Pulmonary artery endothelial cell (primary cell): ENCODE measurements at regions not wholly inside any gene's neighbourhood (a gene's known extent, or its start where the extent isn't known, plus 50 kb on each side); places are given as distances from the start of the nearest gene placed in this dataset.
"Not testable (repeated sequence)": the region's sequence is repeated elsewhere in the genome, so short reads cannot be mapped to it uniquely, and the experiment has no call there.

Source experiments
- DNase-seq: peaks from one replicate; pipeline ENCODE4 v3.0.0-alpha.2; 2011; ENCODE audit warnings: low read depth, low spot score

DNA sequence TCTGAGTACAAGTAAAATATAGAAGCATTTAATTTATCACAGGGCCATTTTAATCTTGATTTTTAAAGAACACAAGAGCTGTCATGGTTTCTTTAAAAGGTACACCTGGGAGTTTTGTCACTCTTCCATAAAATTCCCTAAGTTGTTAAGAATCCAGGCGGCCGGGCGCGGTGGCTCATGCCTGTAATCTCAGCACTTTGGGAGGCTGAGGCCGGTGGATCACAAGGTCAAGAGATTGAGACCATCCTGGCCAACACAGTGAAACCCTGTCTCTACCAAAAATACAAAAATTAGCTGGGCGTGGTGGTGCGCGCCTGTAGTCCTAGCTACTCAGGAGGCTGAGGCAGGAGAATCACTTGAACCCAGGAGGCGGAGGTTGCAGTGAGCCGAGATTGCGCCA, 278.3 kb downstream of the PCDH17 start:
- not testable (repeated sequence) for DNase-seq

DNA sequence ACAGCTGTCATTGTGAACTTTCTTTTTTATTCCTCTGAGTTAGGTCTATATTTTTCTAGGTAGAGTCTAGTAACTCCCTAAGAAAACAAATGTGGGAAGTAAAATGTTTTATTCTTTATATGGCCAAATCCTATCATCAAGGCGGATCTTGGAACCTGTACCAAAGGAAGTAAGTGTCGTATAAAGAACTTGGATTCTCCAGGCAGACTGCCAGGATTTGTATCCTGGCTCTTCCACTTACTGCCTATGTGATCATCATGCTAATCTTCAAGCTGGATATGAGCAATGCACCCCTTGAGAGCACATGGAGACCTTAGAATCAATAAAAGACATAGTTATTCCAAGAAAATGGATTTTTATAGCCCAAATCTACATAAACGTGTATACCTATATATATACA, 286.5 kb downstream of the PCDH17 start:
- no peak for DNase-seq

DNA sequence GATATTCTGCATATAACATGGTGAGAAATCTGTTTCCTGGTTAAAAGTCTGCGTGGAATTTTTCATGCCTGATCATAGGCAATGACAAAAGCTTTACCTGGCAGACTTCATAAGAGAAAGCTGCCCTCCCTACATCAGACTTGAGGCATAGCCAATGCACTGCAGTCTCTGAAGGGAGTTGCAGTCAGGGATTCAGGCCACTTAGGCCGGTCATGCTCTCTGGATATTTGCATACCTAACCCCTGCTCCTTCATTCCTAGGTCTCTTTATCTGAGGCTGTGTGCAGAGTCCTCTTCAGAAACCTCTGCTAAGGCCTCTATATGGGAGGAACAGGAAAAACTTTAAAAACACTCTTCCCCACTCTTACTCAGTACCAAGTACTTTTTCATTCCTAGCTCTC, 287.4 kb downstream of the PCDH17 start:
- DNase-seq, result no peak

DNA sequence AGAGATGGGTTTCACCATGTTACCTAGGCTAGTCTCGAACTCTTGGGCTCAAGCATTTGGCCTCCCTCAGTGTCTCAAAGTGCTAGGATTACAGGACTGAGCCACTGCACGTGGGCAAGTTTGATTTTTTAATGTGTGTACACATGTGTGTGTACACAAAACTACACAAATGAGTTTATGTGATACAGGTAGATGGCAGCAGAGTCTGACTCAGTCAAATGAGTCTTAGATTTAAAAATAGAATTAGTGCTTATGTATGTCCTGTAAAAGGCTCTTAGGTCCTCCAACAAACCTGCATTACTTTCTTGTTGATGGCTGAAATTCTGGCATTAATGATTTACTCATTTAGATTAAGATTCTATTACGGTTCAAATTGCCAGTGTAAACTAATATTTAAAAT, 293.7 kb downstream of the PCDH17 start:
- no peak for DNase-seq

DNA sequence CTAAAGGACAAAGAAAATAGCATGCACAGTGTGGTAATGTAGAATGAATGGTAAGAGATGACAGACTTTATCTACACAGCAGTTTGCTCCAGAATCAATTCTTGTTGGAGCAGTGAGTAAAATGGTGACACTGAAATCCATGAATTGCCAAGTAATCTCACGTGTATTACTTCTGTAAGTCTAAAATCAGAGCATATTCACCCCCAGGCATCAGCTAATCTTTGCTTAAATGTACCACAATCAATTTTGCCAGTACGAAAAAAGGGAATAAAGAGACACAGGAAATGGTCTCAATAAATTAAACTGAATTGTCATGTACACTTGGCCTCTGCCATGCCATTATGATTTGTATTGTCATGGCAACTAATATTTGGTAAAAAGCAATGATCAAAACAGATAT, 294.2 kb downstream of the PCDH17 start:
- DNase-seq, result no peak

DNA sequence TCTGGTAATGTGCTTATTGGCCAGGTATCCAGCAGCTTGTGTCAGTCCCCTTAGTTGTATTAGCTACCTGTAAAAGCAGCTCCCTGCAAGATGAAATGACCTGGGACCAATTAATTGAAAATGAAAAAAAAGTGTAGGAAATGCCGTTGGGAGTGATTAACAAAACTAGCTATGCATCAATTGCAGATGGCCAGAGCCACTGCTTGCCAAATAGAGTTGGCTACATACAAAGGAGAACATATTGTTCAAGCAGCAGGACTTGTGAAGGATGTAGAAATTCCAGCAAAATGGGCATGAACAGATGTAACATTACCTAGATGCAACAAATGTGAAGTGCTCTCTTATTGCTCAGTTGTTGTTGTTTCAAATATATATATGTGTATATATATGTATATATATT, 300.5 kb downstream of the PCDH17 start:
- no peak for DNase-seq

DNA sequence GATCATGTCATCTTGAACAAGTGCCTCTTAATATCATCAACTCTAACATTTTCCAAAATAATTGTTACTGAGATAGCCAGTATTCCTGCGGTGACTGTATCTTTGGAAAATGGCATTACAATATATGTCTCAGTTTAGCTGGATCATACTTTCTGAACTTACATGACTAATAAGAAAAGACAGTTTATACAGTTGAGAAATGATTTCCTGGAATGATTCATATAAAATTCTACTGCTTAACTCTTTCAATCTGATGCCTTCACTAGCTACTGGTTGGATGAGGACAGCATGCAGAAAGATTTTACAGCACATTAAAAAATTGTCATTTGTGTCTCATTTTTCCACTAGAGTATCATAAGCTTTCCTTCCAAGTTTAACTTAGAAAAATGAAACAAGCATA, 302.1 kb downstream of the PCDH17 start:
- DNase-seq, result no peak

DNA sequence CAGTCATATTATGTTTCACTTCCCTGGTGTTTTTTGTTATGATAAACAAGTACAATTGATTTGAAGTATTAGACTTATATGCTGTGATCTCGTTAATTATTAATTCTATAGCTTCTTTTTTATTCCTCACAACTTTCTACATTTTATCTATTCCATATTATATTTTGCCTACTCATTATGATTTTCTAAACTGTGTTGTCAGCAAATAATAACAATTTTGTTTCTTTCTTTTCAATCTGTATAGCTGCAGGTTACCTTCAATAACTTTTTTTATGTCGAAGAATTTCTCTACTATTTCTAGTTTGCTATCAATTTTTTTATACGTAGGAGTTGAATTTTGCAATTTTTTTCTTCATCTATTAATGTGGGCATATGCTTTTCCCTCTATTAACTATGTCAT, 304.4 kb downstream of the PCDH17 start:
- no peak for DNase-seq

DNA sequence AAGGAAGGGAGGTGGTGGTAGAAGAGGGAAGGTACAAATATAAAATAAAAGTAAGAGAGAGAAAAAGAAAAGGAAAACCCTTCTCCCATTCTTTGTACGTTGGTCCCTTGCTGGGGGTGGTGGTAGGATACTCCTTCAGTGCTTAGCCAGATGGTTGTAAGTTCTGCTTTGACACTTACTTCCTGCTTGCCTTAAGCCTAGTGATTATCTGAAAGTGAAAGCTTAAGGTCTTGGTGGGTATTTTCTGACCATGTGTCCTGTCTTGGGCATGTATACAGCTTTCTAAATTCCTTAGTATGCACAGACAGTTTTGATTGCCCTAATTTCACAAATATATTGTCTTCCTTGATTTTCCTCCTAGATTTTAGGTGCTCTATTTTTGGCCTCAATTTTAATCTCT, 314.8 kb downstream of the PCDH17 start:
- DNase-seq, result no peak

DNA sequence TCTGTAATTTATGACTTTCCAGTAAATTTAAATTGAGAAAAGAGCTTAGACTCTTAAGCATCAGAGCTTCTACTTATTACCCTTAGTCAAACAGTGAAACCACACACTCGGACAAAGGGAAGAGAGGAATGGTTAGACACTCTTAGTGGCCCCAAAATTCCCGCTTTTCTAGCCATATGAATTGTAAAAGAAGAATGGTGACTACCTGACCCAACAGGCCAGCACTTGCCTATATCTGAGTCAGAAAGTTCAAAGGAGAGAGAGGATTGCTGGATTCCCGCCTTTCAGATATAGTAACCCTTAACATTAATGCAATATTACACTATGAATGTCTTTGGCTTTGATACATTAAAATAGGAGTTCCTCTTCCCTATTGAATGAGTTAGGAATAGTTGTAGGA, 317.3 kb downstream of the PCDH17 start:
- DNase-seq, result no peak

DNA sequence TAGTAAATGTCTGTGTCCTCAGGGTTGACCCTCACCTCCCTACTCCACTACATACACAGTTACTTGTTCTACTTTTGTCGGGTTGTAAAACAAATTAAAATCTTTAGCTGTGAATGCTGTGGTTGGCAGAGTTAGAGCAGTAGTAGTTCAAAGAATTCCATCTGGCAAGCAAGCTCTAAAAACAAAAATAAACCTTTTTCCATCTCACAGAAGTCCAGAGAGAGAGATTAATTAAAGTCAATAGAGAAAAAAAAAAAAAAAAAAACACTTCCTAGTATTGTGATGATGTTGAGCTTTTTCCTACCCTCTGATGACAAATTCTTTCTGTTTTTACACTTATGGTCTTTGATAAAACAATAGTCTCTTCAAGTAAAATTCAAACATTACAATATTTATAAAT, 338.4 kb downstream of the PCDH17 start:
- no peak for DNase-seq

DNA sequence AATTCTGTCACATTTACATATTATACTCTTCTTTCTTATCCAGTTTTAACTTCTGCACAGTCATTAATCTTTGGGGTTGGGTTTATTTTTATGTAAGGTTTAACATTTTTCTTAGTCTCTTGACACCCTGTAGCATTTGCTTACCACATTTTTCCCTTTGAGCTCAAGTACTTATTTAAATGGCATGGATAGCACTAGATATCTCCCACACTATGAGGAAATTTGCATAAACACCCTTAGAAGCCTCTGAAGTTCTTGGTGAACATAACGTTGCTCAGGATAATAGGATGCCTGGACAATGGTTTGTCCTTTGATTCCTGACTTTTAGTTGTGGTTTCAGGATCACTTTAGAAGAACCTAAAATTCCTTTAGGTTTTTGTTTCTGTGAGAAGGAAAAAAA, 338.9 kb downstream of the PCDH17 start:
- DNase-seq, result no peak

DNA sequence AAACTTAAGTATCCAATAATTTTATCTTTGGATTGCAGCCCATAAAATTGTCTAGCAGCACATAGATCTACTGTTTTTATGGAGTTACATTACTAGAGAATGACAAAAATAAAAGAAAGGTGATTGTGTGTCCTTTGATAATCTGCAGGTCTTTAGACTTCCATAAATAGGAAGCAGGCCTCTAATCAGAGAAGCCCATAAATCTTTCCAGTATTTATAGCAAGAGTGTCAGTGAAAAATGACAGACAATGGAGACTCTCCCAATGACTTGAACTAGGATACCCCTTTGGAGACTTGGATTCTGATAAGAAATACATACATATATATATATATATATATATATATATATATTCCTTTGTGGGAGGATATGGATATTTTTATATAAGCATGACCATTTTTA, 351.2 kb downstream of the PCDH17 start:
- DNase-seq, result no peak

DNA sequence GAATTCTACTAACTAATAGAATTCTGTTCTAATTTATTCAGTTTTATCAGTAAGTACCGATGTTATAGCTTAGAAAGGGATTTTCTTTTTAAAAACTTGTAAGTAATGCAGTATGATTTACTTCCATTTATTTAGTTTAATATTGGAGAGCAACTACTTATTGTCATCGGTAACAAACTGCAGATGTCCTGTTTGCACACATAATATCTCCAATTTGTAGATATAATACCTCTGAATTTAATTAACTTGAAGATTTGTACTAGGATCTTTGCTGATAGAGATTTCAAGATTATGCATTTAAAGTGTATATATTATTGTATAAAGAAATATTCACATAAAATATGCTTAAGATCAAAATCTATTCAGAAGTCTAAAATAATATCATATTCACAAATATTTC, 356.7 kb downstream of the PCDH17 start:
- DNase-seq, result no peak

DNA sequence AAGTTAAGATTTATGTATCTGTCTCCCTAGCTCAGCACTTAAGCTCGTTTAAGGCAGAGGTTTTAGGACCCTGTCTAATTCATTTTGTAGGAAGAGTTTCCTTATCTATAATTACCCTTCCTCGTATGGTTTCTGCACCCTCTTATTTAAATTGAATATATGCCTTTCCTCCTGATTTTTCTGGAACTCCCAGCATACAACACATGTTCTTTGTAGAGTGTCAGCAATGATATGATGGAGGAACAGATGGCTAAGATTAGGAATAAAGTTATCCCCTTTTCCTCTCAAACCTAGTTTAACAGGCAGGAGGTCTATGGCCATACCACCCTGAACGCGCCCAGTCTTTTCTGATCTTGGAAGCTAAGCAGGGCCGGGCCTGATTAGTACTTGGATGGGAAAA, 359.5 kb downstream of the PCDH17 start:
- no peak for DNase-seq

DNA sequence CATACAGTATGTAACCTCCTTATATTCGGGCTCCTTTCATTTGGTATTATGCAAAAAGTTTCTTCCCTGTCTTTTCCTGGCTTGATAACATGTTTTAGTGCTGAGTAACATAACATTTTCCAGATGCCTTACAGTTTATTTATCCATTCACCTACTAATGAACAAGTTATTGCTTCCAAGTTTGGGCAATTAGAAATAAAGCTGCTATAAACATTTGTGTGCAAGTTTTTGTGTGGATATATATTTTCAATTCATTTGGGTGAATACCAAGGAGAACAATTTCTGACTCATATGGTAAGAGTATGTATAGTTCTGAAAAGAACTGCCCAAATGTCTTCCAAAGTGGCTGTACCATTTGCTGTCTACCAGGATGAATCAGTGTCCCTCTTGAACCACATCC, 360.9 kb downstream of the PCDH17 start:
- no peak for DNase-seq

DNA sequence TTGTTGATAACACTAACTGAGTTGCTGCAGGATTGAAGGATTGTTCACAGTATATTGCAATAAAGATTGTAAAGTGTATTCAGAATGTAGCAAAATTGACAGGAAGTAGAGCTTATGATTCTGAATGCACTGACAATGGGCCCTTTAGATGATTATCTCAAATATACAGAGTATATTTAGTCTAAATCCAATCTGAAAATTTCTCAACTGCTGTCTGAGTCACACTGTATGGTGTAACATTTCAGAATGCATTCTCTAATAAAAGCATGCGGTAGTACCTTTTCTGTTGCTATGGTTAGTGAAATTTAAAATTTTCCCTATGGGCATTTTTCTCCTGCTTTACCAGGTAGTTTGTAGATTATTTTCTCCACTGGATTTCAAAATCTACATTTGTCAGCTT, 365.2 kb downstream of the PCDH17 start:
- no peak for DNase-seq

DNA sequence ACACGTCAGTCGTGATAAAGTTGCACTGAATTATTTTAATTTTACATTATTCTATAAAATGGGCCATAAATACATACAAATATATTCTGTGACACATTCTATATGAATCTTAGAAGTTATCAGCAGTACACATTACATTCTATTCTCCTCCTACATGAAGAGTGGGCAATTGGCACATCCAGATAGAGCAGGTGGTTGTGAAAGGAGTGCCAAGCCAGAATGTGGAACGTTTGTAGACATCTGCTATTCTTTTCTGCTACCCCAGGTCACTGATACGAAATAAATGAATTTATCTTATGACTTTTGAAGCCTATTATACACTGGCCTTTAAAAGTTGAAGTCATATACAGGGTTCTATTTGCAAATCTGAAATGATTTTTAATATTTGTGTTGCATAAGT, 373.2 kb downstream of the PCDH17 start:
- no peak for DNase-seq

DNA sequence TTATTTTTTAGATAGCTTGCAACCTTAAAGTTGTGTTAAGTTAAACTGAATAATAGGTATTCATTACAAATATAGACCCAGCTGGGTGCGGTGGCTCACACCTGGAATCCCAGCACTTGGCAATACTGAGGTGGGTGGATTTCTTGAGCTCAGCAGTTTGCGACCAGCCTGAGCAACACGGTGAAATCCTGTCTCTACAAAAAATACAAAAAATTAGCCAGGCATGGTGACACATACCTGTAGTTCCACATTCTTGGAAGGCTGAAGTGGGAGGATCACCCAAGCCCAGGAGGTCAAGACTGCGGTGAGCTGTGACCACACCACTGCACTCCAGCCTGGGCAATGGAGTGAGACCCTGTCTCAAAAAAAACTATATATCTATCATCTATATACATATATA, 386.5 kb downstream of the PCDH17 start:
- no peak for DNase-seq

DNA sequence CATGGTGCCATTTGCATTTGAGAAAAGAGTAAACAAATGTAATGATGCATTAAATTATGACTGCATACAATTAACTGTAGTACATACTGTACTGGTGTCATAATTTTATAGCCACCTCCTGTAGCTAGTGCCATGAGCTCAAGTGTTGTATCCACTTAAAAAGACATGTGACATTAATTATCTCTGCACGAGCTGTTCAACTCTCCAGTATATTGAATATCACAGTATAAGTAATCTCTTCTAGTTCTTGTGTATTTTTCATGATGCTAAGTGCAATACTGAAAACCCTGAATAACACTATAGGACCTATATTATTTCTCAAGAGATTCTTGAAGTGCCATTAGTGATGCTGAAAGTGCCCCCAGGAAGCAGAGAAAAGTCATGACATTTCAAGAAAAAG, 387.3 kb downstream of the PCDH17 start:
- no peak for DNase-seq

DNA sequence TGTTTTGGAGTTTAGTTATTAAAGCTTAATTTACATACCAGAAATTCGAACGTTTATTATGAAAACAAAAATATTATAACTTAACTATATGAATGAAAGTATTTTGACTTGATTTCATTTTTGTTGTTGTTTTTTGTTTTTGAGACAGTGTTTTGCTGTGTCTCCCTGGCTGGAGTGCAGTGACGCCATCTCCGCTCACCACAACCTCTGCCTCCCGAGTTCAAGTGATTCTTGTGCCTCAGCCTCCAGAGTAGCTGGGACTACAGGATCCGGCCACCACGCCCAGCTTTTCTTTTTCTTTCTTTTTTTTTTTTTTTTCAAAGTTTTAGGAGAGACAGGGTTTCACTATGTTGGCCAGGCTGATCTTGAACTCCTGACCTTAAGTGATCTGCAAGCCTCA, 392.6 kb downstream of the PCDH17 start:
- DNase-seq, result no peak

DNA sequence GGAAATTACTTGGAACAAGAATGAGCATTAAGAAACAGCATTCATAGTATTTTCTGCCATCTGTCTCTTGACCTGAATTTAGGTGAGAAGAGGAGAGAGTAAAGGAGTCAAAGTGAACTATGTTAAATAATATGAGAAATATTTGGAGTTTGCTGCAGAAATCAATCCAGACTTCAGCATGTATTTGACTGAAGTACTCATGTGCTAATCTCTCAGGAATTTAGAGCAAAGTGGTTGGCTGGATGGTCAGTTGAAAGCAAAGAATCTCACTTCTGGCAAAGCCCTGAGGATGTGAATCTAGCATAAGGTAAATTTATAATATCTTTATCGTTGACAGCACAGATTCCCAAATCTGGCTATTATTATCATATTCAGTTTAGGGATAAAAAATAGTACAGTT, 394.3 kb downstream of the PCDH17 start:
- no peak for DNase-seq

DNA sequence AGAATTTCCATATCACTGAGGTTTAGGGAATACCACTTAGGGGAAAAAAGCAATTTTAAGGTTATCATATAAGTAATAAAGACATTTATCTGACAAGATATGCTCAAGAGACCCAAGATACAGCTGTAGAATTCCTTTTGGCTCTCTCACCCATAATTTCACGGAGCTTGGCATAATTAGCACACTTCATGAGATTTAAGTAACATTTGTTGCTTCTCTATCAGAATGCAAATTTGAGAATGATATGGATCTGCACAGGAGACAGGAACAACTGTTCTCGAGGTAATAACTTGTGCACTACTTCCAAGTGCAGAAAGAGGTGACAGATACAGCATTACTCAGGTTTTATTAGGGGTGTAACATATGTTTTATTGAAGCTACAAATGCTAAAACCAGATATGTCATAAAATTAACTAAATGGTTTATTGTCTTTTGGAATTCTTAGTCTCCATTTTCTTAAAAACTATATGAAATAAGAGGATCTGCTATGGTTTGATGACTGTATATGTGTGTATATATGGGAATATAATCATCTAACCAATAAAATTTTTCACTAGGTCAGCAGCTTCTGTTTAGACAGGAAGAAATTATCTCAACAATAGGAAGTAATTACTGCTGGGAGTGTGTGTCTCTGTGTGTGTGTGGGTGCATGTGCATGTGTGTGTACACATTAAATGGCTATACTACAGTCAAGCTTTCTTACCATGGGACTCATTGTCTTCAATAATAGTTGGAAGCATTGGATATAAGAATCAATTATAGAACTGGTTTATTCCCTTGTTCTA, 401.3 kb downstream of the PCDH17 start:
- no peak for DNase-seq

DNA sequence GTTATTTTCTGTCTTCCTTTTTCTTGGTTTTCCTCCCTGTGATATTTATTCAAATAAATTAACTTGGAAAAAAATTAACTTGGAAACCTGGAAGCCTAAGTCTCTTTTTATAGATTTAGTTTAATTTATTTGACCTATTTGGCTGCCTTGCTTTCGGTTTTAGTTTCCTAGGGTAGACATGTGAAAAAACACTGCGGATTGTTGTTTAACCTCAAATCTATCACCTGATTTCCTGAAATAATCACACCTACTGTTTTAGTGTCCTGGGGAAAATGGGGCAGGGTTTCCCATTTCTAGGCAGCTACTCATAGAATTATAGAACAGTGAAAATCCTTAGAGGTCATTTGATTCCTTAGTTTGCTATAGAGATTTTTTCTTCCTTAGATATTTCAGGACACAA, 412.4 kb downstream of the PCDH17 start:
- DNase-seq, result no peak
